ENCODE measurements at regions not wholly inside any gene's neighbourhood (a gene's known extent, or its start where the extent isn't known, plus 50 kb on each side); places are given as distances from the start of the nearest gene placed in this dataset.

DNA sequence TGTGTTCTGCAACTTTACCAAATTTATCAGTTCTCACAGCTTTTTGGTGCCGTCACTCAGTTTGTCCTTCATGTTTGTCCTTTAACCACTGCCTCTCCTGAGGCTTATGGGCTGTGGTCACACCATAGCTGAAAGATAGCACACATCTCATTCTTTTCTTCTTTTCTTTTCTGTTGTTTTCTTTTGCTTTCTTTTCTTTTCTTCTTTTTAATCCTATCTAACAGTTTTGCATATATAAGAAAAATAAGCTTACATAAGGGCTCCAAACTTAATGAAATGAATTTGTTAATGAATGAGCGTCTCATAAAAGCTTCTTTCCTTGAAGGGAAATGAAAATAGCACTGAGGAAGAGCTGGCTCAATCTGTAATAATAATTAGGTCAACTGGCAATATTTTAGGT lies 1061.2 kb downstream of the PCDH18 start:
- Mint-ChIP-seq H3K4me1 (ENCODE audit: low read depth) (no peaks in the 10 kb centered on the region), H3K9me3 (no peaks in the 10 kb centered on the region), H3K27me3 (ENCODE audit: insufficient read depth) (no peaks in the 10 kb centered on the region), H3K27ac (no peak overlapping the region), H3K4me3 (no peak overlapping the region), H3K36me3 (ENCODE audit: low read depth) (no peaks in the 10 kb centered on the region)
- no peak for DNase-seq (ENCODE audit: low spot score)
- intact Hi-C loops (cut with micrococcal nuclease), result no loop called here

DNA sequence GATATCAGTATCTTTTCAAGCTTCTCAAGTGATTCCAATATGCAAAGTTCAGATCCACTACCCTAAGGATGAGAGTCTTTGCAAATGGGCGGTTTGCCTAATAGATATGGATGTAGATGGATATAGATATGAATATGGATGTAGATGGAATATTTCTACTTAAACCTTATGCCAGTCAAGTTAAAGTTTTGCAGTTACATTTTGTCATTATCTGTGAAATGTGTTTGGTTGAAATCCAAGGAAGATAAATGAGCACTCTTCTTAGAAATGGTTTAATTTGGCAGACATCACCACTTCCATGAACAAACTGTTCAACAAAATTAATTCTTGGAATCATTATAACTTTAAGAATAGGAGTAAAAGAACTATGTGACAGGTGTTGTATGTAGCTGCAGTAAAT lies 1066.6 kb downstream of the PCDH18 start:
- DNase-seq (ENCODE audit: low spot score), result no peak
- no peaks in the 10 kb centered on the region for H3K9me3 Mint-ChIP-seq
- H3K27me3 Mint-ChIP-seq (ENCODE audit: insufficient read depth), result no peaks in the 10 kb centered on the region
- H3K4me3 Mint-ChIP-seq, result no peak overlapping the region
- no peaks in the 10 kb centered on the region for H3K4me1 Mint-ChIP-seq (ENCODE audit: low read depth)
- intact Hi-C loops (cut with micrococcal nuclease), result no loop called here
- H3K36me3 Mint-ChIP-seq (ENCODE audit: low read depth), result no peaks in the 10 kb centered on the region
- no peak overlapping the region for H3K27ac Mint-ChIP-seq

DNA sequence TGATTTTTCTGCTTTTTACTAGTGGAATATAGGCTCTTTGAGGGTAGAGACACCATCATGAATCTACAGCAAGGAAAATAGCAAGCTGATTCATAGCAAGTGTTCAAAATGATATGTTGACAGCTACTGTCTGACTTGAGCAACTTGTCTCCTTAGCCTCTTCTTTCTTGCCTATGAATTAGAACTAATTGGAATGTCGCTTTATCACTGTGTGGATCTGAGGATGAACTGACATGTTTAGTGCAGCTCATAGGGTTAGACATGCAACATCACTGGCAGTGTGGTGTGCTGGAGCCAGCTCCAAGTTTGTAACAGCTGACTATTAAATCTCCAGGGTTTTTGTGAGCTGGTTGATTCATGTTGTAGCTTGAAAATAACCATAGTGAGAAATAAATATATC lies 1068.4 kb downstream of the PCDH18 start:
- no peak for DNase-seq (ENCODE audit: low spot score)
- Mint-ChIP-seq H3K27me3 (ENCODE audit: insufficient read depth) (no peaks in the 10 kb centered on the region), H3K36me3 (ENCODE audit: low read depth) (no peaks in the 10 kb centered on the region), H3K9me3 (no peaks in the 10 kb centered on the region), H3K4me3 (no peak overlapping the region), H3K27ac (no peak overlapping the region), H3K4me1 (ENCODE audit: low read depth) (no peaks in the 10 kb centered on the region)
- intact Hi-C loops (cut with micrococcal nuclease), result no loop called here

DNA sequence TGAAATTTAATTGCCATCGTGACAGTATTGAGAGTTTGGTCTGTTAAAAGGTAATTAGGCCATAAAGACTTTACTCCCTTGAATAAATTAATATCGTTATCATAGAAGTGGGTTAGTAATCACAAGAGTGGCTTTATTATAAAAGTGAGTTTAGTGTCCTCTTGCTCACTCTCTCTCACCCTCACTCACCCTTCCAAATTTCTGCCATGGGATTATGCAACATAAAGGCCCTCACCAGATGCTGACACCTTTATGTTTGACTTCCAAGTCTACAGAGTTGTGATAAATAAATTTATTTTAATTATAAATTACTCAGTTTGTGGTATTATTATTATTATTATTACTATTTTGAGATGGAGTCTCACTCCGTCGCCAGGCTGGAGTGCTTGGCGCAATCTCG lies 1070.8 kb downstream of the PCDH18 start:
- H3K27ac Mint-ChIP-seq, result no peak overlapping the region
- no peaks in the 10 kb centered on the region for H3K36me3 Mint-ChIP-seq (ENCODE audit: low read depth)
- H3K4me3 Mint-ChIP-seq, result no peak overlapping the region
- DNase-seq (ENCODE audit: low spot score), result no peak
- no peaks in the 10 kb centered on the region for H3K9me3 Mint-ChIP-seq
- H3K4me1 Mint-ChIP-seq (ENCODE audit: low read depth), result no peaks in the 10 kb centered on the region
- H3K27me3 Mint-ChIP-seq (ENCODE audit: insufficient read depth), result no peaks in the 10 kb centered on the region
- intact Hi-C loops (cut with micrococcal nuclease), result no loop called here

DNA sequence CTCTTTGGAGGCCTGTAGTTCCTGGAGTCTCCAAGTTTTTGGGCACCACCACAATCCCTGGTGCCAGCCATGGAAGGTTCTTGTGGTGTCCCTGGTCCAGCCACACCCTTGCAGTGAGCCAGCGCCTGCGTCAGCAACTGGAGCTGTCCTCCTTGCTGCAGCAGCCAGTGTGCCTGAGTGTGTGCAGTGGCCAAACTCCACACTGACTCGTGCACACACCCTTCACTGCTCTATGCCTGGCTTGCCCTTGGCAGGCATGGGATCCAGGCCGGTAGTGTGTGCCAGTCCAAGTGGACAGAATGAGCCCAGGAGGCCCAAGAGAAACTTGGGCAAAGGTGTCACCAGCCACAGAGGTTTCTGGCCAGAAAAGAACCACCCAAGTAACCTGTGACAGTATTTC lies 1074.0 kb downstream of the PCDH18 start:
- H3K27me3 Mint-ChIP-seq (ENCODE audit: insufficient read depth), result no peaks in the 10 kb centered on the region
- H3K4me1 Mint-ChIP-seq (ENCODE audit: low read depth), result no peaks in the 10 kb centered on the region
- H3K9me3 Mint-ChIP-seq, result no peaks in the 10 kb centered on the region
- intact Hi-C loops (cut with micrococcal nuclease), result no loop called here
- no peak overlapping the region for H3K27ac Mint-ChIP-seq
- no peaks in the 10 kb centered on the region for H3K36me3 Mint-ChIP-seq (ENCODE audit: low read depth)
- no peak overlapping the region for H3K4me3 Mint-ChIP-seq
- DNase-seq (ENCODE audit: low spot score), result no peak

DNA sequence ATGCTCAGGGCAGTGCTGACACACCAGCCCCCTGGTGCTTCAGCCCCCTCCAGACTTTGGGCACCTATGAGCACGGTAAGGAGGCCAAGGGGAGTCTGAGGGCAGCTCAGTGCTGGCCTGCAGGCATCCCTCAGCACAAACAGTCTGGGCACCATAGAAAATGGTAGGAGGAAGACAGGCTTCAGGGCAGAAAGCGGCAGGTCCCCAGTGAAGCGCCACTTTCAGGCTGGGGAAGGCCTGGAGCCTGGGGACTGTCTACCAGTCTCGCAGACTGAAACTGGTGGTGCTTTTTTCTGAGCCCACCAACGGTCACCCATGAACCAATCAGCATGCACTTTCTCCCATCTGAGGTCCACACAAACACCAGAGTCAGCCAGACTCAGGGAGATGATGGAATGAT lies 1074.7 kb downstream of the PCDH18 start:
- H3K27me3 Mint-ChIP-seq (ENCODE audit: insufficient read depth), result no peaks in the 10 kb centered on the region
- no peaks in the 10 kb centered on the region for H3K9me3 Mint-ChIP-seq
- no peaks in the 10 kb centered on the region for H3K4me1 Mint-ChIP-seq (ENCODE audit: low read depth)
- no peak for DNase-seq (ENCODE audit: low spot score)
- no peak overlapping the region for H3K4me3 Mint-ChIP-seq
- no peak overlapping the region for H3K27ac Mint-ChIP-seq
- H3K36me3 Mint-ChIP-seq (ENCODE audit: low read depth), result no peaks in the 10 kb centered on the region
- intact Hi-C loops (cut with micrococcal nuclease), result no loop called here

DNA sequence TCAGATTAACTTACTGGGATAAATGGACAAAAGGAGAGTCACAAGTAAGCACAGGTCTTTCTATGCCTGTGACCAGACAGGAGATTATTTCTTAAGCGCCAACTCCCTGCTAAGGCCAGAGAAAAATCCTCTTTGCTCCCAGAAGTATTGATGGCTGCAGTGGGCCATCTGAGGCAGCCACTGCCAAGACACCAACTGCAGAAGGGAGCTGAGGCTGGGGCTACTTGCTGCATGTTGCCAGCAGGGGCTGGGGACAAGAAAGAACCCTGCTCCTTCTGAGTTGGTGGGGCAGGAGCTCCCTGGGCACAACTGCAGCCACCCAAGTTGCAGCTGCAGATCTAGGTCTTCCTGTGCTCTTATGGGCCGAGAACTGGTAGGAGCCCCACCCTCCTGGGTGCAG lies 1075.3 kb downstream of the PCDH18 start:
- H3K27me3 Mint-ChIP-seq (ENCODE audit: insufficient read depth), result no peaks in the 10 kb centered on the region
- H3K4me1 Mint-ChIP-seq (ENCODE audit: low read depth), result no peaks in the 10 kb centered on the region
- no peak for DNase-seq (ENCODE audit: low spot score)

DNA sequence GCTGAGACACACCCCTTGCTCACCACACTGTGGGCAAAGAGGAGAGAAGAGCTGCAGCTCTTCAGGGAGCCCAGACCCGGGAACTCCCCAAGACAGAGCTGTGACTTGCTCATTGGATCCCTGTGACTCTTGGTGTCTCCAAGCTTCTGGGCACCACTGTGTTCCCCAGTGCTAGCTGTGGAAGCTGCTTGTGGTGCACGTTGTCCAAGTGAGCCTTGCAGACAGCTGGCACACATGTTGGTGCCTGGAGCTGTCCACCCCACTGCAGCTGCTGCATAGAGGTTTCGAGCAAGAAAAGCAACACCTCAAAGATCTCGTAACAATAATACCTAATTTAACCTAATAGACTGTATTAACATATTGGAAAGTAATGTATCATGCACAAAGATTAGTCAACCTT lies 1089.3 kb downstream of the PCDH18 start:
- DNase-seq (ENCODE audit: low spot score), result no peak
- H3K4me3 Mint-ChIP-seq, result no peak overlapping the region
- no peaks in the 10 kb centered on the region for H3K36me3 Mint-ChIP-seq (ENCODE audit: low read depth)
- H3K9me3 Mint-ChIP-seq, result no peaks in the 10 kb centered on the region
- no peaks in the 10 kb centered on the region for H3K4me1 Mint-ChIP-seq (ENCODE audit: low read depth)
- intact Hi-C loops (cut with micrococcal nuclease), result no loop called here
- no peak overlapping the region for H3K27ac Mint-ChIP-seq
- H3K27me3 Mint-ChIP-seq (ENCODE audit: insufficient read depth), result no peaks in the 10 kb centered on the region

More for the DNA sequence above, 1075.3 kb downstream of the PCDH18 start:
- Mint-ChIP-seq H3K36me3 (ENCODE audit: low read depth) (no peaks in the 10 kb centered on the region), H3K27ac (no peak overlapping the region), H3K4me3 (no peak overlapping the region), H3K9me3 (no peaks in the 10 kb centered on the region)
- intact Hi-C loops (cut with micrococcal nuclease), result no loop called here

DNA sequence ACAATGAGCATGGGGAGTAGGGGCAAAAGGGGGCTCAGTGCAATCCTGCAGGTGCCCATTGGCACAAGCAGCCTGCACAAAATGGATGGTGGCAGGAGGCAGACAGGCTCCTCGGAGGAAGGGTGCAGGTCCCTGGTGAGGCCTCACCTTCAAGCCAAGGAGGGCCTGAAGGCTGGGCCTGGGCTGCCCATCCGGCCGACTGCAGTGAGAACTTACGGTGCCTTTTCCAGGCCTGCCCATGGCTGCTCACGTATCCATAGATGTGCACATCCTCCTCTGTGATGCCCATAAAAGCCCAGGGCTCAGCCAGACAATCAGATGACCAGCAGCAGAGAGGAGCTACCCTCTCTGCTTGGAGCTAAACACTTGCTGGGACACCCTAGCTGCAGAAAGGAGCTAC lies 1089.8 kb downstream of the PCDH18 start:
- H3K27ac Mint-ChIP-seq, result no peak overlapping the region
- intact Hi-C loops (cut with micrococcal nuclease), result no loop called here
- DNase-seq (ENCODE audit: low spot score), result no peak
- no peaks in the 10 kb centered on the region for H3K36me3 Mint-ChIP-seq (ENCODE audit: low read depth)
- H3K4me3 Mint-ChIP-seq, result no peak overlapping the region
- H3K27me3 Mint-ChIP-seq (ENCODE audit: insufficient read depth), result no peaks in the 10 kb centered on the region
- no peaks in the 10 kb centered on the region for H3K4me1 Mint-ChIP-seq (ENCODE audit: low read depth)
- no peaks in the 10 kb centered on the region for H3K9me3 Mint-ChIP-seq

DNA sequence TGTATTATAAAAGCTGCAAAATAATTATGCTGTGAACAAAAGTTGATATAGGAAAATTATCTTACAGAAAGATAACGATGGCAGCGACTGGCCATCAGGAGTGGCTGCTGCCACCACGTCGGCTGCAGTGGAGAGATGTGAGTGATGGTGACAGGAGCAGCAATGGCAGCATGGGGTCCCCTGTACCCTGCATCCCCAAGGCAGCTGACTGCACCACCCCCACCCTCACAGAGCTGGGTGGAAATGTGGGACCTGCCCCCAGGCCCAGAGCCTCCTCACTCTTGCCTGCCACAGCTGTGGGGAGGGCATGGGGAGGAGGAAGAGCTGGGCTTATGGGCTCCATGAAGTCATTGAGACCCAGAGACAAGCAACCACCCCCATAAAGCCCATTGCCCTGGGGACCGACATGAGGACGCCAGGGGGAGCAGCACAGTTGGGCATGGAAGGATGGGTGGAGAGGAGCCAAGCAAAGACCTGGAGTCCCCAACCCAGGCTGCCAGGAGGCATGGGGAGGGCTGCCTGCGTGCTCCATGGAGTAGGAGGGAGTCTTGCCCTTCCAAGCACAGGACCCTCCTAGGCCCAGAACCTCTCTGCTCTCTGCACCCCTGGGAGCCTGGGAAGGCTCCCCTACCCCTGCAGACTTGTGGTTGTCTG lies 1090.5 kb downstream of the PCDH18 start:
- Mint-ChIP-seq H3K4me1 (ENCODE audit: low read depth) (no peaks in the 10 kb centered on the region), H3K9me3 (no peaks in the 10 kb centered on the region), H3K27me3 (ENCODE audit: insufficient read depth) (no peaks in the 10 kb centered on the region), H3K4me3 (no peak overlapping the region), H3K36me3 (ENCODE audit: low read depth) (no peaks in the 10 kb centered on the region), H3K27ac (no peak overlapping the region)
- intact Hi-C loops (cut with micrococcal nuclease), result no loop called here
- no peak for DNase-seq (ENCODE audit: low spot score)

DNA sequence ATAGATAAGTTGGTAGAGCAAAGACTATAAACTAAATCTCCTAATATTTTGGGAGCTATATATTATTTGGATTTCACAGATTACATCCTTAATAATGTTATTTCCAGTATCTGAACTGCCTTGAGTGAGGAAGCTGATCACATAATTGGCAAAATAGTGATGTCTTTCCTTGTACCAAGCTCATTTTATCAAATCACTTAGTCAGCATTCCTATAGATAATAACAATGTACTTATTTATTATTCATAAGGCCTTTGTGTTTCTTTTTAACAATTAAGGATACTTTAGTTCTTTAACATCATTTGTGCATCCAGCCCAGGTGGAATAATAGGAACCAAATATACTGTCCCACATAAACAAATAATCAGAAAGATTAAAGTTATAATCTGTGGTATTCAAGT lies 1093.6 kb downstream of the PCDH18 start:
- no peak overlapping the region for H3K4me3 Mint-ChIP-seq
- no peaks in the 10 kb centered on the region for H3K27me3 Mint-ChIP-seq (ENCODE audit: insufficient read depth)
- H3K36me3 Mint-ChIP-seq (ENCODE audit: low read depth), result no peaks in the 10 kb centered on the region
- DNase-seq (ENCODE audit: low spot score), result no peak
- H3K9me3 Mint-ChIP-seq, result no peaks in the 10 kb centered on the region
- H3K27ac Mint-ChIP-seq, result no peak overlapping the region
- intact Hi-C loops (cut with micrococcal nuclease), result no loop called here
- no peaks in the 10 kb centered on the region for H3K4me1 Mint-ChIP-seq (ENCODE audit: low read depth)

DNA sequence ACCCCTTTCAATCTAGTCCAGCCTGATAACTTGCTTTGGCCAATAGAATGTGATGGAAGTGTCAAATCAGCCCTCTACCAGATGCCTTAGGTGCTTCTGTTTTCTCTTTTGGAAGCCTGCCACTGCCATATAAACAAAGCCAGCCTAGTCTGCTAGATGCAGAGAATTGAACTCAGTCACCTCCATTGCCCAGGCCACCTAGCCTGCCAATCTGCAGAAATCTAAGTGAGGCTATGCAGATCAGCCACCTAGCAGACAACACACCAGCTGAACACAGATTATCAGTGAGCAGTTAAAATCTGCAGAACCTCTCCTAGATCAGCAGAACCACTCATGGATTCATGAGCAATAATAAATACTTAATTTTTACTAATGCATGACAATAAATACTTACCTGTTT lies 1108.2 kb downstream of the PCDH18 start:
- intact Hi-C loops (cut with micrococcal nuclease), result no loop called here
- no peak for DNase-seq (ENCODE audit: low spot score)
- Mint-ChIP-seq H3K4me1 (ENCODE audit: low read depth) (no peaks in the 10 kb centered on the region), H3K27me3 (ENCODE audit: insufficient read depth) (no peaks in the 10 kb centered on the region), H3K4me3 (no peak overlapping the region), H3K9me3 (no peaks in the 10 kb centered on the region), H3K27ac (no peak overlapping the region), H3K36me3 (ENCODE audit: low read depth) (no peaks in the 10 kb centered on the region)

DNA sequence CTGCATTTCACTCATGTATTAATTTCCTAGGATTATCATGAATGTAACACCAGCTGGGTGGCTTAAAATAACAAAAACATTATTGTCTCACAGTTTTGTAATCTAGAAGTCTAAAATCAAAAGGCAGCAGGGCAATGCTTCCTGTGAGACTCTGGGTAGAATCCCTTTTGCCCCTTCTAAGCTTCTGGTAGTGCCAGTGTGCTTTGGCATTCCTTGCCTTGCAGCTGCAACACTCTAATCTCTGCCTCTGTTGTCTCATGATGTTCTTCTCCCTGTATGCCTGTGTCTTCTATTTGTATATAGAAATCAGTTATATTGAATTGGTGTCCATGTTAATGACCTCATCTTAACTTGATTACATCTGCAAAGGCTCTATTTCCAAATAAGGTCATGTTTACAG lies 1117.3 kb downstream of the PCDH18 start:
- H3K27me3 Mint-ChIP-seq (ENCODE audit: insufficient read depth), result no peaks in the 10 kb centered on the region
- no peaks in the 10 kb centered on the region for H3K36me3 Mint-ChIP-seq (ENCODE audit: low read depth)
- no peak overlapping the region for H3K4me3 Mint-ChIP-seq
- H3K27ac Mint-ChIP-seq, result no peak overlapping the region
- DNase-seq (ENCODE audit: low spot score), result no peak
- intact Hi-C loops (cut with micrococcal nuclease), result no loop called here
- H3K4me1 Mint-ChIP-seq (ENCODE audit: low read depth), result no peaks in the 10 kb centered on the region
- H3K9me3 Mint-ChIP-seq, result no peaks in the 10 kb centered on the region

DNA sequence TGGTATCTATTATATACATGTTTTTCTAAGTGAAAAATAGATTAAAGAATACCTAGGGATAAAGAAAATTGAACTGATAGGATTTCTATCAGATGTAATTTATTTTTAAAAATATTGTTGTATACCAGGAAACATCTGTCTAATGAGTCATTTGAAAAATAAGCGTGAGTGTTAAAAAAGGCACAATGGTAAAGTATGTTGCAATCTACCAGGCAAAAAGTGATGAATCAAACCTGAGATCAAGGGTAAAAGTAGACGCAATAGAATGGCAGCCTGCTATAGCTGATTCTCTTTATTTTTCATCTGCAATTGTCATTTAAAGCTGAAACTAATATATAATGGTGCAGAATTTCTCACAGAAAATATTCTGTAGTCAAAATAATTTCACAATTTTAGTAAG lies 1119.6 kb downstream of the PCDH18 start:
- no peak for DNase-seq (ENCODE audit: low spot score)
- H3K27ac Mint-ChIP-seq, result no peak overlapping the region
- H3K4me3 Mint-ChIP-seq, result no peak overlapping the region
- H3K9me3 Mint-ChIP-seq, result no peaks in the 10 kb centered on the region
- no peaks in the 10 kb centered on the region for H3K27me3 Mint-ChIP-seq (ENCODE audit: insufficient read depth)
- no peaks in the 10 kb centered on the region for H3K36me3 Mint-ChIP-seq (ENCODE audit: low read depth)
- intact Hi-C loops (cut with micrococcal nuclease), result no loop called here
- no peaks in the 10 kb centered on the region for H3K4me1 Mint-ChIP-seq (ENCODE audit: low read depth)

All from activated T-helper 1 cell treated with anti-CD3 and anti-CD28 coated beads, Interleukin-12 subunit alpha, Interleukin-12 subunit beta, Interleukin-2, Interleukin-4 antibody, amounts not matched to agents 30 ng/mL and 10 ng/mL and 1 ng/mL, durations not matched to agents 14 hours and 24 hours and 36 hours (primary cell).